ENCODE measurements at regions not wholly inside any gene's neighbourhood (a gene's known extent, or its start where the extent isn't known, plus 50 kb on each side); places are given as distances from the start of the nearest gene placed in this dataset.

GRCh38 chr1:95806171-95806570 lies 572.2 kb downstream of the RWDD3 start:
- intact Hi-C loops (cut with micrococcal nuclease) (no loop called here), dilution Hi-C loops (cut with MboI; ENCODE audit: extremely low pct_ligation_motif_present, low sequenced_read_pairs) (no loop called here)
- H3K9me3 ChIP-seq (replicated peaks; ENCODE audit: control insufficient read depth, insufficient read depth, low read length), result no peaks in the 10 kb centered on the region
- H4K20me1 ChIP-seq (replicated peaks; ENCODE audit: control insufficient read depth, extremely low read depth, insufficient read depth, low read length), result no peaks in the 10 kb centered on the region
- H3K27me3 ChIP-seq (ENCODE audit: control insufficient read depth in 2 of 2, insufficient read depth in 2 of 2, low read length in 2 of 2), result no peaks in the 10 kb centered on the region
- DNase-seq (ENCODE audit: low read depth, low spot score), result no peak
- no peak for FAIRE-seq
- ChIA-PET POLR2A (no interaction called here), CTCF (no interaction called here)
- no peaks in the 10 kb centered on the region for H3K79me2 ChIP-seq (ENCODE audit: control insufficient read depth, insufficient read depth, low read length)
- H3K9ac ChIP-seq (replicated peaks; ENCODE audit: extremely low read depth, insufficient read depth, low read length), result no peak overlapping the region
- H2AFZ ChIP-seq (ENCODE audit: low read depth, low read length), result no peak overlapping the region
- no peaks in the 10 kb centered on the region for H3K36me3 ChIP-seq (ENCODE audit: control insufficient read depth in 2 of 2, extremely low read depth in 1 of 2, insufficient read depth in 2 of 2, low read length in 2 of 2)
- H3K9me1 ChIP-seq (replicated peaks; ENCODE audit: control insufficient read depth, extremely low read depth, insufficient read depth, low read length), result no peaks in the 10 kb centered on the region
- BruUV-seq (replicated peaks), result no TSS peak
- H3K4me2 ChIP-seq (ENCODE audit: insufficient read depth, low read length), result no peak overlapping the region
- H3K27ac ChIP-seq (ENCODE audit: insufficient read depth, low read depth, low read length), result no peak overlapping the region
- no peaks in the 10 kb centered on the region for H3K4me1 ChIP-seq (ENCODE audit: control insufficient read depth, extremely low read depth, insufficient read depth, low read length)
- no peak for TF ChIP-seq JUN (IDR thresholded peaks at IDR 0.05; ENCODE audit: borderline replicate concordance, insufficient read depth, insufficient read length, low read depth)
- no peak for TF ChIP-seq CTCF (IDR thresholded peaks at IDR 0.05; ENCODE audit: extremely low read depth in 1 of 2, insufficient read depth in 1 of 2, low read depth in 1 of 2, low read length in 2 of 2)
- TF ChIP-seq FOS (IDR thresholded peaks at IDR 0.05; ENCODE audit: borderline replicate concordance, insufficient read depth, low read length), result no peak
- no peak for TF ChIP-seq GATA2 (IDR thresholded peaks at IDR 0.05; ENCODE audit: insufficient read depth, insufficient read length, low read depth, low read length)
- TF ChIP-seq POLR2A (IDR thresholded peaks at IDR 0.05; ENCODE audit: low read depth, low read length), result no peak
- no peak for TF ChIP-seq MAX (IDR thresholded peaks at IDR 0.05; ENCODE audit: insufficient read depth, insufficient read length)
- no peak for TF ChIP-seq MYC (IDR thresholded peaks at IDR 0.05; ENCODE audit: low read depth, low read length)
- no peak for TF ChIP-seq EZH2 (IDR thresholded peaks at IDR 0.05; ENCODE audit: borderline replicate concordance, low read depth, low read length, severe bottlenecking)
- H3K4me3 ChIP-seq (replicated peaks in 1 of 3; ENCODE audit: insufficient read depth in 1 of 3, low read depth in 1 of 3, low read length in 3 of 3), result no peak overlapping the region

All from endothelial cell of umbilical vein (primary cell).